Hematopoietic multipotent progenitor cell (in vitro differentiated cells): ENCODE measurements at regions not wholly inside any gene's neighbourhood (a gene's known extent, or its start where the extent isn't known, plus 50 kb on each side); places are given as distances from the start of the nearest gene placed in this dataset.

Experiments
- small RNA-seq: library from RNA; depleted of rRNA; stranded (forward); fragments of <200 nt; gene quantifications from one replicate; pipeline ENCODE3, GENCODE V24; 2012

Small RNAs in the stretch of these regions (small RNA-seq; reads per million reads assigned to genes)
- gene RF00012: 0.61 reads per million
